Kidney (tissue), 13 donors: ENCODE measurements at regions not wholly inside any gene's neighbourhood (a gene's known extent, or its start where the extent isn't known, plus 50 kb on each side); places are given as distances from the start of the nearest gene placed in this dataset.

Experiments used
- DNase-seq, 5 donors: peaks; one replicate each; pipeline ENCODE4 v3.0.0-alpha.2; 2013 to 2020
- FAIRE-seq: peaks from 2 replicates; lab custom pipeline; 2012; peaks lifted over from hg19 to GRCh38; lab: Jason Lieb, UNC
- H3K27ac ChIP-seq, 2 donors: one replicate each; pipeline ENCODE4 v1.7.0; 2013; ENCODE audit warnings: low read depth in 2 of 2, low read length in 2 of 2, inconsistent platforms in 1 of 2
- H3K27me3 ChIP-seq: one replicate; pipeline ENCODE4 v1.7.1; 2013; ENCODE audit warnings: low read length, inconsistent platforms; ENCODE audit not compliant: control insufficient read depth, insufficient read depth
- H3K36me3 ChIP-seq, 3 donors: one replicate each; pipeline versions ENCODE4 v1.7.0 to v1.7.1; 2013; ENCODE audit warnings: low read length in 3 of 3, control low read depth in 1 of 3, inconsistent platforms in 1 of 3; ENCODE audit not compliant: insufficient read depth in 3 of 3, control insufficient read depth in 2 of 3
- H3K4me1 ChIP-seq, 3 donors: one replicate each; pipeline versions ENCODE4 v1.7.0 to v1.7.1; 2013; ENCODE audit warnings: low read length in 3 of 3, inconsistent platforms in 1 of 3, low read depth in 1 of 3; ENCODE audit not compliant: control insufficient read depth in 2 of 3, insufficient read depth in 2 of 3
- H3K4me3 ChIP-seq, 3 donors: one replicate each; pipeline versions ENCODE4 v1.7.0 to v1.8.1; 2013; ENCODE audit warnings: low read length in 3 of 3, control low read depth in 1 of 3, inconsistent platforms in 1 of 3
- H3K9ac ChIP-seq, 3 donors: one replicate each; pipeline versions ENCODE4 v1.7.0 to v1.7.1; 2013; ENCODE audit warnings: low read length in 3 of 3, control low read depth in 1 of 3, inconsistent platforms in 1 of 3
- H3K9me3 ChIP-seq, 3 donors: one replicate each; pipeline versions ENCODE4 v1.7.0 to v1.7.1; 2013; ENCODE audit warnings: low read length in 3 of 3, control low read depth in 1 of 3, inconsistent platforms in 1 of 3; ENCODE audit not compliant: control insufficient read depth in 2 of 3, insufficient read depth in 1 of 3
- CTCF ChIP-seq: IDR thresholded peaks from 3 replicates; pipeline ENCODE4 v1.5.1; 2012; ENCODE audit warnings: mild to moderate bottlenecking, moderate library complexity, borderline replicate concordance; ENCODE audit not compliant: insufficient read depth; ENCODE audit errors: extremely low read depth
- intact Hi-C: fragments of 100-400 bp; cut with DNase I; formaldehyde crosslinking; loops from one replicate; pipeline ENCODE4 v1.11.1; 2022
- donor health status: control.
- donor health status: control.
- donor health status: control.
- donor health status: control.
- donor health status: control.
- donor health status: DM: yes; HTN: yes; CAD: no.
- donor health status: Normal renal cell carcinoma (clear cell type).

- DNase-seq (no peak), FAIRE-seq (no peak)
Measured at GRCh38 chr3:43852066-43852465, 161.3 kb downstream of the ABHD5 start.

GRCh38 chr3:43854283-43854682 lies 163.5 kb downstream of the ABHD5 start:
- Histone ChIP-seq H3K9me3 (no peaks in the 10 kb centered on the region), H3K4me1 (no peaks in the 10 kb centered on the region), H3K4me3 (no peak overlapping the region), H3K9ac (no peak overlapping the region), H3K27me3 (no peaks in the 10 kb centered on the region), H3K36me3 (no peaks in the 10 kb centered on the region), H3K27ac (no peak overlapping the region)
- FAIRE-seq, result no peak
- peak in 1 of 5 donors; percentile 8 for DNase-seq
- intact Hi-C loops, result no loop called here
- TF ChIP-seq CTCF, result no peak

More at GRCh38 chr3:43852066-43852465, 161.3 kb downstream of the ABHD5 start:
- H3K9me3 ChIP-seq, result peaks cover 0 to 7% (median 0%) of the 10 kb centered on the region in 3 donors
- H3K27ac ChIP-seq, result no peak overlapping the region
- H3K4me3 ChIP-seq, result no peak overlapping the region
- H3K4me1 ChIP-seq, result no peaks in the 10 kb centered on the region
- H3K36me3 ChIP-seq, result no peaks in the 10 kb centered on the region
- intact Hi-C loops, result no loop called here
- H3K9ac ChIP-seq, result no peak overlapping the region
- TF ChIP-seq CTCF, result no peak
- no peaks in the 10 kb centered on the region for H3K27me3 ChIP-seq

- H3K4me1 ChIP-seq, result no peaks in the 10 kb centered on the region
- H3K27me3 ChIP-seq, result no peaks in the 10 kb centered on the region
- intact Hi-C loops, result no loop called here
- no peak for TF ChIP-seq CTCF
- DNase-seq, result no peak
- no peak overlapping the region for H3K4me3 ChIP-seq
- no peak for FAIRE-seq
- no peaks in the 10 kb centered on the region for H3K9me3 ChIP-seq
- no peak overlapping the region for H3K27ac ChIP-seq
- no peaks in the 10 kb centered on the region for H3K36me3 ChIP-seq
- no peak overlapping the region for H3K9ac ChIP-seq
Measured at GRCh38 chr3:43854916-43855315, 164.2 kb downstream of the ABHD5 start.

GRCh38 chr3:43855674-43856299 lies 165.0 kb downstream of the ABHD5 start:
- TF ChIP-seq CTCF, result peak; percentile 48
- no peak overlapping the region for H3K4me3 ChIP-seq
- H3K9ac ChIP-seq, result no peak overlapping the region
- no peaks in the 10 kb centered on the region for H3K9me3 ChIP-seq
- no peak overlapping the region for H3K27ac ChIP-seq
- intact Hi-C loops, result no loop called here
- DNase-seq, result peak in 4 of 5 donors; percentile 46 to 62 (median 58)
- no peak for FAIRE-seq
- H3K27me3 ChIP-seq, result no peaks in the 10 kb centered on the region
- H3K4me1 ChIP-seq, result no peaks in the 10 kb centered on the region
- H3K36me3 ChIP-seq, result no peaks in the 10 kb centered on the region
